Activated CD8-positive, alpha-beta memory T cell treated with anti-CD3 and anti-CD28 coated beads for 4 hours (primary cell): ENCODE measurements at regions not wholly inside any gene's neighbourhood (a gene's known extent, or its start where the extent isn't known, plus 50 kb on each side); places are given as distances from the start of the nearest gene placed in this dataset.
"Not testable (repeated sequence)": the region's sequence is repeated elsewhere in the genome, so short reads cannot be mapped to it uniquely, and the experiment has no call there.

Experiments used
- DNase-seq, 2 donors: peaks; one replicate each; pipeline ENCODE4 v3.0.0-alpha.2; 2020; ENCODE audit warnings: low read depth in 2 of 2

- DNase-seq, result no peak
Measured at GRCh38 chr17:34472363-34472762, 107.0 kb upstream of the TMEM132E start.

DNA sequence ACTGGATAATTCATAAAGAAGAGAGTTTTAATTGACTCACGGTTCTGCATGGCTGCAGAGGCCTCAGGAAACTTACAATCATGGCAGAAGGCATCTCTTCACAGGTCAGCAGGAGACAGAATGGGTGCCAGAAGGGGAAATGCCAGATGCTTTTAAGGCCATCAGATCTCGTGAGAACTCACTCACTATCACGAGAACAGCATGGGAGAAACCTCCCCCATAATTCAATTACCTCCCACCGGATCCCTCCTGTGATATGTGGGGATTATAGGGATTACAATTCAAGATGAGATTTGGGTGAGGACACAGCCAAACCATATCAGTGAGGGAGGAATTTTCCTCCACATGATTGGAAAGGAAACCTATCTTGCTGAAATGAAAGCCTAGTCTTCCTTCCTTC is 108.1 kb upstream of the TMEM132E start:
- not testable (repeated sequence) for DNase-seq

DNA sequence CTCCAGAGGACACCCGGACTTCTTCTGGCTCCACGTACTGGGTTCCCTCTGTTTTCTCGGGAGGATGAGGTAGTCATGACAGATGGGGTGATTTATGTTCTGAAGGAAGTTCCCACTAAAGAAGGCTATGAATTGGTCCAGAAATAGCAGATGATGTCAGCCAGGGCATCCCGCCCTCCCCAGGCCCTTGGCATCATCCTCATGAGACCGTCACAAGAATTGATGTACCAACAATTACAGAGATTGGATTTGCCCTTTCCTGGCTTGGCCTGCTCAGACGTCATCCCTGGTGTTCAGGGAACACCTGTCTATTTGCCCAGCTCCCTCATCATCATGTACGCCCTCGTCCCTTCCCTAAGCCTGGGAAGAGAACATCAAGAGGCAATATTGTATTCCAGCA is 102.8 kb upstream of the CCL1 start:
- no peak for DNase-seq

DNA sequence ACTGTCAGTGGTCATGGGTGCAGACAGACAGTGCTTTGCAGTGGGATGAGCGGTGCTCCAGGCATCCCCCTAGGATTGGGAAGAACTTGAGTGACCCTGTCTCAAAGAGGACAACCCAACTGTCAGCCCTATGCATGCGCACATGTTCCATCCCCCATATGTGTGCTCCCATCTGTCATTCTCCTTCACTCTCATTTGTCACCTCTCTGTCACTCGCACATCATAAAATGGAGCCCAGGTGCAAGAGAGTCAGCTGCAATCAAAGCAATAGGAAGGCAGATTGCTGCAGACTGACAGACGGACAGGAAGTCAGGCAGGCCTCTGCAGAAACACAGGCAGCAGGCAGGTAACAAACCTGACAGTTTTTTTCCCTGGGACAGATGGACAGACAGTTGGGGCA is 101.8 kb upstream of the CCL1 start:
- DNase-seq, result no peak

- DNase-seq, result no peak
Measured at GRCh38 chr17:34458266-34458665, 95.2 kb upstream of the CCL1 start.

GRCh38 chr17:34456121-34456520 is 93.1 kb upstream of the CCL1 start:
- no peak for DNase-seq

GRCh38 chr17:34452769-34453168 is 89.7 kb upstream of the CCL1 start:
- no peak for DNase-seq

GRCh38 chr17:34451313-34451712 is 88.3 kb upstream of the CCL1 start:
- DNase-seq, result no peak

DNA sequence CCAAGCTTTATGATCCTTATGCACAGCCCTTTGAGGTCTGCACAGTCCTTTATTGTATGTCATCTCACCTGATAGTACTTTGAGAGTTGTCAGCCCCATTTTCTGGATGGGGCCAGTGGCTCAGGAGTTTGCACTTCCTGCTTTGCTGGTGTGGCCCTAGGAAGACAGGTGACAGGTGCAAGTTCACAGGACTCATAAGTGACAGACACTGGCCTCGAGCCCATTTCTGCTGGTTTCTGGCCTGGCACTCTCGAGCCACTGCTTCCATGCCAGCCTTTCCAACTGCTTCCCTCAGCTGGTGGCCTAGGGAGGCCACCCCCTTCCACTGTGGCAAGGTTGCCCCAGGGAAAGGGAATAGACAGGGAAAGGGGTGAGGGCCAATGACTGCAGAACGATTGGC is 84.4 kb upstream of the CCL1 start:
- DNase-seq, result no peak

- no peak for DNase-seq
Measured at GRCh38 chr17:34445101-34445500, 82.1 kb upstream of the CCL1 start.

DNA sequence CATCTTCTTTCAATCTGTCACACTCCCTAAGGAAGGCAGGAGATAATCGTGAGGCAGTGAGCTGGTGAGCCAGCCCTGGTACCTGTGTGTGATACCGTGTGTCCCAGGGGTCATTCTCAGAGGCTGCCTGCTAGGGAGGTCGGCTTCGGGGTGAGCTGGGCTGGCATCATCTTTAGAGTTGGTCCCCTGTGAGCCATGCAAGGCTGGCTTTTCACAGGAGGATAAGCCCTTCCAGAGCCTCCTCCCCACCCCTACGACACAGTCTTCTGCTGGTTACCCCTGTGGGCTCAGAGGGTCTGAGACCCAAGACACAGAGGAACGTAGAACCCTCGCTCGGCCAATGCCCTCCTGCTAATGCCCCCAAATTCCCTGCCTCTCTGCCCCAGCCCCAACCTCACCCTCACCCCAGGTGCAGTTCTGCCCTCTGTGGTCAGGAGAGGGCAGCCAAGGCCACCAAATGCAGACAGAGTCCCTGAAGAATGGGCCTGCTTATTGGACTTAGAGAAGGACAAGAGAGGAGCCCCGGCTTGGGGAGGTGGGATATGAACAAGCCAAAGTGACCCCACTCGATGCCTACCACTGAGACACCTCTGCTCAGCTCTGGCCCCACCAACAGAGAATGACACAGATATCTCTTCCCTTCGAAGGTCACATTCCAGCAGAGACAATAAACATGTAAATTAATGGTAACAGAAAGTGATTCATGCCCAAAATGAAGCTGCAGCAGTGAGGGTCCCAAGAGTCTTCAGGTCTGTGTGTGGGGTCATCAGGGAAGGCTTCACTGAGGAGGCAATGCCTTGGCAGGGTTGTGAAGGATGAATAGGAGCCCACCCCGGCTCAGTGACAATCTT is 80.8 kb upstream of the CCL1 start:
- no peak for DNase-seq

DNA sequence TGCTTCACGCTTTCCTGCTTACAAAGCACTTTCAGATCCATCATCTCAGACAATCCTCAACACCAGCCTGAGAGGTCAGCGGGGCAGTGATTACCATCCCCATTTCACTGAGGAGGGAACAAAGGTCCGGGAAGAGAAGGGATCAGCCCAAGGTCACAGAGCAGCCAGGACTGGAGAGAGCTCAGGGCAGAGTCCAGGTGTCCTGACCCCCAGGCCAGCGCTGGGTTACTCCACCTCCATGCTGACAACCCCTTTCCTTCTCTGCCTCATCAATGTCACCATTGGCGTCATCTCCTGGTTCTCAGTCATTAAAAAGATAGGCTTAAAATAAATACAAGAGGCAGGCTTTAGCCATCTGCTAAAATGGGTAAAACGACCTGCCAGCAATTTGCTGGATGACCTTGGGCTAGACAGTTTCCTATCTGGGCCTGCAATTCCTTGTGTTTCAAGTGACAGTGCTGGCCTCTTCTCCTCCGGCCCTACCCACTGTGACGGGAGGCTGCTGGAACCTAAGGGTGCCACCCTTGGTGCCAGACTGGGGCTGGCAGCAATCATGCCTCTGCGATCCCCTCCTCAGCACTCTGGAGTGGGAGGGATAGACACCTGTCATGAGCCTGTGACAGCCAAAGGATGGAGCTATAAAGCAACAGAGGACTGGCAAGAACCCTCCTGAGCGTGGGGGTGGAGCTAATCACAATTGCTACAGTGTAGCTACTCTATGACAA is 79.5 kb upstream of the CCL1 start:
- no peak for DNase-seq

- no peak for DNase-seq
Measured at GRCh38 chr17:34437188-34437587, 74.2 kb upstream of the CCL1 start.

- DNase-seq, result no peak
Measured at GRCh38 chr17:34436607-34437006, 73.6 kb upstream of the CCL1 start.

GRCh38 chr17:34435182-34435928 is 72.3 kb upstream of the CCL1 start:
- no peak for DNase-seq

- DNase-seq, result no peak
Measured at GRCh38 chr17:34434052-34434451, 71.0 kb upstream of the CCL1 start.

GRCh38 chr17:34424814-34425491 is 61.9 kb upstream of the CCL1 start:
- DNase-seq, result no peak

DNA sequence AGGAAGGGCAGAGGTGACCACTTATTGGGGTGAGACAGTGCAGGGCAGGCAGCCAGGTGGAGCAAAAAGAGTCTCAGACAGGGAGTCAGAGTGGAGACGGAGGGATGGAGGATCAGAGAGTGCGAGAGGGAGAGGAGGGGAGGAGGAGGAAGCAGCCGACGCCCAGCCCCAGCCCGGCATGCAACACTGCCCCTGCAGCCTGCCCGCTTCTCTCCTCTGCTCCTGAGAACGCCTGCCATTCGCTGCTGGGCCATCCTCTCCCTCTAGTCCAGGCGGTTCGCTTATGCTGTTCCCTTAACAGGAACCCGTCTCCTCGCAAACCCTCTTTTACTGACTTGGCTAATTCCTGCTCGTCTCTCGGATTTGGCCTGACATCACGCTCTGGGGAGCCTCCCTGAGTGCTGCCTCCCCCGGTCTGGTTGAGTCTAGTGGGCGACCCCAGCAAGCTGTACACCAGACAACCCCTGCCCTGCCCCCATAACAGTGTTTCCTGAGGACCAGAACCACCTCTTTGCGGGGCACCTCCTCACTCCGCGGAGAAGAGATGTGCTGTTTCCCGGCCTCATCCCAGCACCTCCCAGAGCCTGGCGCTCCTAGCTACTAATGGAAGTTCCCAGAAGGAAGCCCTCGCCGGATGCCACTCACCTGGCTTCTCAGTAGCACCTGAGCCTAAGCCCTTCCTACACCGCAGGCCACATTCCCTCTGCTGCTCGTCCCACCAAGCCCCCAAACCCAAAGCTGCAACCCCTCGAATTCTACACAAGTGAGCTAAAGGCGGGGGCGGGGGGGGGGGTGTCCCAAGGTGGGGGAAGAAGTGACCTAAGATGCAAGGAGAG is 61.2 kb upstream of the CCL1 start:
- DNase-seq, result no peak

DNA sequence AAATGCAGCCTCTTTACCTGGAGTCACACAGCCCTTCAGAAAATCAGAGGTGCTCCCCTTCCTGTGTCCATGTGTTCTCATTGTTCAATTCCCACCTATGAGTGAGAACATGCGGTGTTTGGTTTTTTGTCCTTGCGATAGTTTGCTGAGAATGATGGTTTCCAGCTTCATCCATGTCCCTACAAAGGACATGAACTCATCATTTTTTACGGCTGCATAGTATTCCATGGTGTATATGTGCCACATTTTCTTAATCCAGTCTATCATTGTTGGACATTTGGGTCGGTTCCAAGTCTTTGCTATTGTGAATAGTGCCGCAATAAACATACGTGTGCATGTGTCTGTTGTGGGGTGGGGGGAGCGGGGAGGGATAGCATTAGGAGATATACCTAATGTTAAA is 60.3 kb upstream of the CCL1 start:
- not testable (repeated sequence) for DNase-seq

DNA sequence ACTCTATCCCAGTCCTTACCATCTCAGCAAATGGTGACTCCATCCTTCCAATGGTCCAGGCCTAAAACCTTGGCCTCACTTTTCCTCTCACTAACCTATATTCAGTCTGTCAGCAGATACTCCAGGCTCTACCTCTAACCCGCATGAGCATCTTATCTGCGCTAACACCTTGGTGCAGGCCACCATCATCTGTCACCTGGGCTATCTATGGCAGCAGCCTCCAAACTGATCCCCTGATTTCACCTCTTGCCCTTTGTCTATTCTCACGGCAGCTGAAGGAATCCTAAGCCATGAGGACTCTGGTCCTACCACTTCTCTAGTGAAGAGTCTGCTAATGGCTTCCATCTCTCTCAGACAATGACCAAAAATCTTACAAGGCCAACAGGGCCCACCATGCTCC is 57.9 kb upstream of the CCL1 start:
- no peak for DNase-seq

DNA sequence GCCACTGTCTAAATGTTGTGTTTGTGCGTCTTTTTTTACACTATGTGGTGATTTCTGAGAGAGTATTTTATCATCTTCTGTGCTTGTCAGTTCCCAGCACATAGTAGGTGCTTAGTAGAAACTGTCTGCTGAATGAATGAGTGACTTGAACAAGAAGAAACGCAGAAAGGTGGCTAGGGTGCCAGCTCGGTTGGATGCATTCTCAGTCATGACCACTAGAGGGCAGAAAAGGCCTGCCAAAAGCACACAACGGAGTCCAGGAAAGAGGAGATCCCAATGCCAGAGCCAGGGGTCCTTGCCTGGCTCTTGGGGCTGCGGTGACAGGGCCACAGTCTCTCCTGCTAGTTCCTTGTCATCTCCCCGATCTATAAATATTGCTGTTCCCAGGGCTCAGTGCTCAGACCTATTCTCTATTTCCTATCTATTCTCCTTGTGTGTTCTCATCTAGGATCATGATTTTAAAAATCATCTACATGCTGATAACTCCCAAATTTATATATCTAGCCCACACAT is 57.3 kb upstream of the CCL1 start:
- peak; percentile 35 to 39 for DNase-seq
